Activated naive CD4-positive, alpha-beta T cell (primary cell): ENCODE measurements at regions not wholly inside any gene's neighbourhood (a gene's known extent, or its start where the extent isn't known, plus 50 kb on each side); places are given as distances from the start of the nearest gene placed in this dataset.

Experiments
- DNase-seq, 4 experiments: peaks; one replicate each; lab custom pipeline; 2025; lab: John Stamatoyannopoulos, UW

- DNase-seq, result no peak
These were observed 325.0 kb downstream of the SNAPC1 start for GRCh38 chr14:62087191-62087590.

DNA sequence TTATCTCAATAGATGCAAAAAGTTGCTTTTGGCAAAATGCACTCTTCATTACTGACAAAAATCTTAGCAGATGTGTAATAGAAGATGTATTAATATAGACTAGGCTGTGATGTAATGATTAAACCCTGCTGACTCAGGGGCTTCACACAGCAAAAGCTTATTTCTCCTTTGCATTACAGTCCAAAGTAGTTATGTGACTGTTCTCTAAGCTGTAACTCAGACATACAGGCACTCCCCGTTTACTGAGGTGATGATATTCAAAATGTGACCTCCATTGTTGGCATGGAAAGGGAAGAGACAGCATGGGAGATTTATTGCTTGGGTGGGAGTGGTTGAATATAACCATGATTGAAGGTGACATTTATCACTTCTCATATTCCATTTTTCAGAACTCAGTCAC is 331.5 kb downstream of the SNAPC1 start:
- no peak for DNase-seq

GRCh38 chr14:62097072-62097471 is 334.9 kb downstream of the SNAPC1 start:
- DNase-seq, result no peak

DNA sequence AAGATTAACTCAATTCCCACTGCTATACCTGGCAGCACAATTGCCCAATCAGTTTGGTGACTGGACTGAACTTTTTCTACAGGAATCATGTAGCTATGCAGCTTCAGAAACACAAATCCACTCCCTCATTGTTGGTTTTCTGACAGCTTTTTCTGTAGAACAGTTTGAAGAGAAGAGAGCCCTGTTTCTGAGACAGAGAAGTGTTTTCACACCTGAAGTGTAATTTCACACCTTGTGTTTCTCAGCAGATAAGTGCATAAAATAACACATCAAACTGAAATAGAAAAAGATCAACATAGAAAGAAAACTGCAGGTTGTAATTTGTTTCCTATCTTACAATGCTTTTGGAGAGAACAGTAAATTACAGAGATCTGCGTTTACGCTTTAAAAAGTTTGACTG is 335.6 kb downstream of the SNAPC1 start:
- DNase-seq, result no peak

DNA sequence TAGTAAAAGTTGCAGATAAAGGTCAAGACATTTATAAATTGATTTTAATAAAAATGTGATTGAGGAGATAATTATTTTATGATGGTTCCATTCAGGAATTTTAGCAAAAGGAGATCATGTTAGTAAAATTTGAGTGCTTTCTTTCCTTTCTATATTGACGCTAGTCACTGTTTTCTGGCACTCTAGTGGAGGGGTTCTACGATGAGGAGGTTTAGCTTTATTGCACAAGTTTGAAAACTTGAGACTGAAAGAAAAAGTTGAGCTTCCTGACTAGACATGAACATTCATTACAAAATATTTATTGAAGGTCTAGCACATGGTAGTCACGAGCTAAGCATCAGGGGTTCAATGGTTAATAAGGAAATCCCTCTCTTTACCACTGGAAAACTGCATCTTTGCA is 336.1 kb downstream of the SNAPC1 start:
- DNase-seq, result no peak

- no peak for DNase-seq
These were observed 336.9 kb downstream of the SNAPC1 start for GRCh38 chr14:62099091-62099490.

- DNase-seq, result no peak
These were observed 339.0 kb downstream of the SNAPC1 start for GRCh38 chr14:62101189-62101588.

GRCh38 chr14:62101673-62102348 is 339.6 kb downstream of the SNAPC1 start:
- no peak for DNase-seq

GRCh38 chr14:62102349-62102725 is 340.1 kb downstream of the SNAPC1 start:
- no peak for DNase-seq

GRCh38 chr14:62103464-62103863 is 341.2 kb downstream of the SNAPC1 start:
- DNase-seq, result no peak

DNA sequence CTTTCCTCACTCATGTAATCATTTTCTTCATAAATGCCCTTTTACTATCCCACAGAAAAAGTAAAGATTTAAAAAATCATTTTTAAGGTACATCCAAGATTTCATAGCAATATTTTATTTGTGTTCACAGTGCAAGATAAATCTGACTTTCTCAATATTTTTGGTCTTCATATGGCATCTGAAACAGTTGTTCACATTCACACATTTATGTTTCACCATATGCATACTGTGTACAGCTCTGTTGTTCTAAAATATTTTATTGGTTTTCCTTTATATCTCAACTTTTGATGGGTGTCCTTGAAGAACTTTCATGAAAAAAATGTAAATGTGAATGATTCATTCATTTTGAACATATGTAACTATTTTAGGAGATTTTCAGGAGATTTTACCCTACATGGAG is 348.7 kb downstream of the SNAPC1 start:
- no peak for DNase-seq

DNA sequence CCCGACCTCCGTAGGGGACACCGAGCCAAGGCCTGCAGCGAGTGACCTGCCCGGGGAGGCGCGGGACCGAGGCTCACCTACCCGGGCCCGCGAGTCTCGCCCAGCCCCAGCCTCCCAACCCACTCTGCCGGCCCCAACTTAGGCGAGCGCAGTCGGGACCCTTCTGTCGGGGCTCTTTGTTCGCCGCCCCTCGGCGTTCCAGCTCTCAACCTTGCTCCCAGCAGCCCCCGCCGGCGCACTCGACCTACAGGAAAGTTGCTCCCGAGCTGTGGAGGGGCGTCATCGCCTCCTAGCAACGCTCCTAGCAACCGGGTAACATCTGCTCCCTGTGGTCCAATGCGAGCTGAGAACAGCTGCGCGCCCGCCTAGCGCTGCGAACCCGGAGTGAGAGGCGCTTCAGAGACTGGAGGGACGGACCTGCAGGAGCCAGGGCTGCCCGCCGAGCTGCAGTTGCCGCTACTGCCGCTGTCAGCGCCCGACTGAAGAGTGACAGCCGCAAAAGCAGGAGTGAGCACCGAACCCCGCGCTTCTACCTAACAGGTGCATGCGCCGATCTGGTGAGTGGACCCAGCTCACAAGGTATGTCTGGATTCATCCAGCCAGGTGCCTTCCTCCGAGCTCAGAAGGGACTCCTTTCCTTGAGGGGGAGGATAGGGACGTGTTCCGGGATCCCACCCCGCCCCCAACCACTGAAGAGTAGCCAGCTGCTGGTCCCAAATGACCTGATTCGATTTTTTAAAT is 355.0 kb downstream of the SNAPC1 start:
- peak; percentile 8 to 49 (median 35) for DNase-seq

- DNase-seq, result no peak
These were observed 355.5 kb downstream of the SNAPC1 start for GRCh38 chr14:62117751-62118105.

- no peak for DNase-seq
These were observed 356.2 kb downstream of the SNAPC1 start for GRCh38 chr14:62118461-62118860.

- no peak for DNase-seq
These were observed 356.7 kb downstream of the SNAPC1 start for GRCh38 chr14:62118871-62119270.

GRCh38 chr14:62123961-62124360 is 361.7 kb downstream of the SNAPC1 start:
- no peak for DNase-seq

DNA sequence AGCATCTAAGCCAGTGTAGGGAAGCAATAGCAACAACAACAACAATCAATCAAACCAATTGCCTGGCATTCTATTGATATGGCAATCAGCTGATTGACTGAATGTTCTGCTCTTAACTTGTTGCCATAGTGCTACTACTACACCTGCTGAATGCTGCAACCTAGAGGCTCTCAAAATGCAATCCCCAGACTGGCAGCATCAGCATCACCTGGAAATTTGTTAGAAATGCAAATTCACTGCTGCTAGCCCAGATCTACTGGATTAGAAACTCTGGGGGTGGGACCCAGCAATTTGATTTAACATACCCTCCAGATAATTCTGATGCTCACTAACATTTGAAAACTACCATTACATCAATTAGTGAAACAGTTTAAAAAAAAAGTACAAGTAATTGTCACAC is 363.6 kb downstream of the SNAPC1 start:
- no peak for DNase-seq

GRCh38 chr14:62126879-62127478 is 364.8 kb downstream of the SNAPC1 start:
- no peak for DNase-seq

GRCh38 chr14:62130441-62130840 is 368.2 kb downstream of the SNAPC1 start:
- no peak for DNase-seq

GRCh38 chr14:62133776-62134550 is 371.7 kb downstream of the SNAPC1 start:
- DNase-seq, result no peak

DNA sequence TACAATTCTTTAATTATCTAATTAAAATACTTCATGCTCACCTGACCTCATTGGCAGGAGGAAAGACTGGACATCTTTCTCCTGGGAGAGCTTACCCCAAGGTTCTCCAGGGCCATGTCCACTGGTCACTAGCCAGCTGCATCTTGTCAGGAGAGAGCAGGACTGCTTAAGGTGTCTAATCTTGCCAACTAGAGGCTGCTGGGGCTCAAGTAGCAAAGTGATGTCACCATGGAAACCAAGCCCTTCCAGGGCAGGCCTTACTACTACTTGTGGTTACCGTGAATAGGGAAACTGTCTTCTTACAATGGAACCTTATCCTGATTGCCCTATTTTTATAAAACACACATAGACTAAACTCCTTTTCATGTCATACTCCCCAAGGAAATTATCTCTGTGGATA is 376.4 kb downstream of the SNAPC1 start:
- no peak for DNase-seq

DNA sequence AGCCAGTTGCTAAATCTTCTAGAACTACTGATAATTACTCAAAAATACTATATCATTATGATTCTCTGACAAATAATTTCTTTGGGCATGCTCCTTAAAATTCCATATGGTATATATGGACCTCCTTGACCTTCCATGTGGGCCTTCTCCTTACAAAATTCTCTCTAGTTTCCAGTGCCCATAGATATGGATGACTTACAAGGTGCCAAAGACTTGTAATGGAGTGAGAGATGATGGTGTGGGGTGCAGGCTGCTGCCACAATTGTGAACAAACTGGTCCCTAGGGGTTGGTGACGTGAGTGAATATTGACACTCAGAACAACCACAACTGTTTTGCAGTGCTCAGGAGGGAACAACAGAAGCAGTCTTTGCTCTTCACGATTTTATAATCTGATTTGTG is 378.9 kb downstream of the SNAPC1 start:
- DNase-seq, result no peak

GRCh38 chr14:62143245-62143644 is 381.0 kb downstream of the SNAPC1 start:
- no peak for DNase-seq
